ENCODE measurements at regions not wholly inside any gene's neighbourhood (a gene's known extent, or its start where the extent isn't known, plus 50 kb on each side); places are given as distances from the start of the nearest gene placed in this dataset.
"Not testable (repeated sequence)": the region's sequence is repeated elsewhere in the genome, so short reads cannot be mapped to it uniquely, and the experiment has no call there.

DNA sequence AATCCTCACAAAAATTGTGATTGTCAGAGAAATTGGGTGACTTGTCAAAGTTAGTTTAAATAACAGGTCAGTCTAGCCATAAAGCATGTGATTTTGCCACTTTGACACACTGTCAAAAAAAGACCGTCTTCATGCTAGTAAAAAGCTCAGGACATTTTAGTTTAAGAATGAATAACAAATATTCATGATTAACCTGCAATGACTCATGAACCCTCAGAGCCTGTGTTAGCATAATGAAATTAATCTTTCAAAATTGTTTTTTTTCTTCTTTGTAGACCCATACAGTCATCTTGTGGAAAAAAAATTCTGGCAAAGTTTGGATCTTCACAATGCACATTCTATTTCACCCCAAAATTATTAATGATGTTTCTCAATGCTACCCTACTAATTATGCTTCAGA is 255.2 kb upstream of the POT1 start:
- DNase-seq (ENCODE audit: extremely low read depth, low read depth, low spot score): no peak

DNA sequence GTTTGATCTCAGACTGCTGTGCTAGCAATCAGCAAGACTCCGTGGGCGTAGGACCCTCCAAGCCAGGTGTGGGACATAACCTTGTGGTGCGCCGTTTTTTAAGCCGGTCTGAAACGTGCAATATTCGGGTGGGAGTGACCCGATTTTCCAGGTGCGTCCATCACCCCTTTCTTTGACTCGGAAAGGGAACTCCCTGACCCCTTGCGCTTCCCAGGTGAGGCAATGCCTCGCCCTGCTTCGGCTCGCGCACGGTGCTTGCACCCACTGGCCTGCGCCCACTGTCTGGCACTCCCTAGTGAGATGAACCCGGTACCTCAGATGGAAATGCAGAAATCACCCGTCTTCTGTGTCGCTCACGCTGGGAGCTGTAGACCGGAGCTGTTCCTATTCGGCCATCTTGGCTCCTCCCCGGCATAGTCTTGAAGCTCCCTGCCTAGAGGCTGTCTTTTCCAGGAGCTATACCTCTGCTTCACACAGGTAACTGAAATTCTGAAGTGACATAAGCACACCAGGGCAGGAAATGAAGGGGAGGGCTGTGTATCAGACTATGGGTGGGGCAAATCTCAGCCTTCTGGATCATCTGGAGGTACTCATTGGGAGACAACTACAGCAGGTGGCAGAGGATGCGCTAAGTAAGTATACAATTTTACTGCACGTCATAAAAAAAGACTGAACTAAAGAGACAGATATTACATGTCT is 252.1 kb upstream of the POT1 start:
- not testable (repeated sequence) for DNase-seq (ENCODE audit: extremely low read depth, low read depth, low spot score)

DNA sequence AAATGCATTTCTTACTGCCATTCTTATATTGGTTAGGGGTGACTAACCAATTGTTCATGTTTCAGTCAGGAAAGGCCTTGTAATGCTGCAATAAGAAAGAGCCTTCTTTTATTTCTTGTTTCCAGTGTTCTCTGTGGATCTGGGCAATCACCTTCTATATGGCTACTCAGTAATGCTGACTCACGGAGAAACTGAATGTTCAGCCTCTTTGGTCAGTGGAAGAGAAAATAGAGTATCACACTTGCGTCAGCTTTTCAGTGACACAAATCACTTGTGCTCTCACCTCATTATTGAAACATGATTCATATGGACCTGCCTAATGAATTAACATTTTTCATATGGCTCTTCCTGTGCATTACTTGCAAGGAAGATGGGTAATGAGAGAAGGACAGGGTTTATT is 243.9 kb upstream of the POT1 start:
- DNase-seq (ENCODE audit: extremely low read depth, low read depth, low spot score): no peak

DNA sequence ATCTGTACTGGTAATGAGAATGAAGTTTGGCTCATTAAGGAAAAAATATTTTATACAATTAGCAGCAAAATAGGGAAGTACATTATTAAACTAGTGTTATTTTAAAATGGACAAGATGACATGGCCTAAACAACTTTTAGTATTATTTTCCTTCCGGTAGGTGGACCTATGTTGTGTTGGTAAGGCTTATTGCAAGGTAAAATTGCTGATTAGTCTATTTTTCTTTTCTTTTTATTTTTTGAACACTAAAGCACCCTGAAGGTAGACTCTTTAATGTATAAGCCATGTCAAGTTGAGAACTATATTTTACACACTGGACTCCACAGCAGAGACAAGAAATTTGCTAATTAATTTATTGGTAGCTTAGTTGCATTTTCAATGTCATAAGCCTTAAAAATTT is 239.5 kb upstream of the POT1 start:
- DNase-seq (ENCODE audit: extremely low read depth, low read depth, low spot score): no peak

DNA sequence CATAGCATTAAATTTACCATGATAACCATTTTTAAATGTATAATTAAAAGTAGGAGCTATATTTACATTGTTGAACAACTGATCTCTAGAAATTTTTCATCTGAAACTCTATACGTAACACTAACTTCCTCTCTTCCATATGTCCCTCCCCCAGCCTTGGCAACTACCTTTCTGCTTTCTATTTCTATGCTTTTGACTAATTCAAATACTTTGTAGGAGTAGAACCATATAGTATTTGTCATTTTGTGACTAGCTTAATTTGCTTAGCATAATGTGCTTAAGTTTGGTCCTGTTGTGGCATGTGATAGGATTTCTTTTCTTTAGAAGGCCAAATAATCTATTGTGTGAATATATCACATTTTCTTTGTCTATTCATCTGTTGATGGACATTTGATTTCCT is 225.3 kb upstream of the POT1 start:
- no peak for DNase-seq (ENCODE audit: extremely low read depth, low read depth, low spot score)

DNA sequence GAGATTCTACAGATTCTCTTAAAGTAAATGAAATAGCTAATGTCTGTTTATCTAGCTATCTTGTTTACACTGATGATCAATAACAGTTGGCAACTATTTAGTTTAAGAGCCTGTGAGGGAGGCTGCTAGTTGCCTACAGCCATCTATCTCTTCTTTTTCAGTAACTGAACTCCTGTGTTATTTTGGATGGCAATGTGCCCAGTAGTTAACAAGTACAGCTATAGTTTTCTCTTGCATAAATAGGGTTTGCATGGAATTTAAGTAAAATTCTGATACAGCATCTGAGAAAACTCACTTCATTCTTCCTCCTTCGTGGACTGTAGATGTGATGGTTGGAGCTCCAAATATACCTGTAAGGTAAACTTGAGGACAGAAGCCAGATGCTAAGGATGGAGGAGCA is 219.5 kb upstream of the POT1 start:
- DNase-seq (ENCODE audit: extremely low read depth, low read depth, low spot score): no peak

DNA sequence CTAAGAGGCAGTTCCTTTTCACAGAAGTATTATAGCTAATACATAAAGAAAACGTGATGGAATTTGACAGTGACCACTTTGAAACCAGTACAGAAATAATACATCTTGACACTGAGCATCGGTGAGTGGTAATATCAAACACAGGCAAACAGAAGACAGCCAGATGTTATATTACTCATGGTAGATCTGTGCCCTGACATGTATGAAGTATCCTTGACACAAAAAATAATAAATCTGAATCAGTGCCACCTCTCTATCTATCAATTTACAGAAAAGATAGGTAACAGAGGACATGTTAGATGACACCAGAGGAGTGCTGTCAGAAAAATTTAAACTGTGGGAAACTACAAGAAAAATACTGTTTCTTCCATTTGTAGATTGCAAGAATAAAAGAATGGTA is 217.4 kb upstream of the POT1 start:
- no peak for DNase-seq (ENCODE audit: extremely low read depth, low read depth, low spot score)

DNA sequence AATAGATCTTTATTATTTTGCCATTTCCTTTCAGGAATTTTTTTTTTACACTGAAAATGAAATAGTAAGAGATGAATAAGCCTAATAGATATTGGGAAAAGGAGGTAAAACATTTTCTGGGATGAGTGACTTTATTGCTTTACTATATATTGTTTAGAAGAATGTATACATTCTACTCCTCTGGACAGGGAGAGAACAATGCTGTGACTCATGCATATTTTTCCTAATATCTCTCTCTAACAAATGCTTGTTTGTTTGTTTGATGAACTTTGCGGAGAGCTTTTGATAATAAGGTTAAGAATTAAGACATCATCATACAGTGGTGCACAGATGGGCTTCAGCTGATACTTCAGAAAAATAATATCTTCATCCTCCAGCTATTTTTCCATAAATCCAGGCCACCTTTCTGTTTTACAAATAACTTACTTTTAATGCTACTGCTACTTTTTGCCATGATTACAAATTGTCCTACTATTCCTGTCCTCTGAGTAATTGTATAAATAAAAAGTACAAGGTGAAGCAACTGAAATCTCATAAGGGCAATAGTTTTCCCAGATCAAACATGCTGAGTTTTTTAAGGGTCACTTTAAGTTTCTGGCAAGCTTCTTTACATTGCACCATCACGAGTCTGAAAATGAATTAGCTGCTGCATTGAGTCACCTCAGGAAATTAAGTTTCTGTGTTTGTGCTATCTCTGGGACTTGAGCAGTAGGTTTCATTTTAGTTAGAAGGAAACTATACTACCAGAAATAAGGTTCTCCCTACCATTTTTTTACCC is 207.3 kb upstream of the POT1 start:
- DNase-seq (ENCODE audit: extremely low read depth, low read depth, low spot score): peak; percentile 29

DNA sequence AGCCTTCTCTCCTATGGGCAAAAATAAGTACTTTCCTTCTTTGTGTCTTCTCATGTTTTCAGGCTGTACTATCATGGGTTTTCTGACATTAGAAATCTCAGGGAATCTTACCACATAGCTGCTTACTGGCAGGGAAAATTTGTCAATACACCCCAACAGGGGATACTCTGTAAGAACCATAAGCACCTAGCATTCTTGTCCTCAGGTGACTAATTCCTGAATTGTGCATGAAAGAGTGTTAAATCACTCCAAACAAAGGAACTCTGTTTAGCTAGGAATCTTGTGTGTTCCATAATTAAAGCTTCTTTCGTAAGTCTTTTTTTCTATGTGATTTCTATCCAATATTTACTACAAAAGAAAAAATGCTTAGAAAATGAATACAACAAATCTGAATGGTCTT is 206.7 kb upstream of the POT1 start:
- no peak for DNase-seq (ENCODE audit: extremely low read depth, low read depth, low spot score)

DNA sequence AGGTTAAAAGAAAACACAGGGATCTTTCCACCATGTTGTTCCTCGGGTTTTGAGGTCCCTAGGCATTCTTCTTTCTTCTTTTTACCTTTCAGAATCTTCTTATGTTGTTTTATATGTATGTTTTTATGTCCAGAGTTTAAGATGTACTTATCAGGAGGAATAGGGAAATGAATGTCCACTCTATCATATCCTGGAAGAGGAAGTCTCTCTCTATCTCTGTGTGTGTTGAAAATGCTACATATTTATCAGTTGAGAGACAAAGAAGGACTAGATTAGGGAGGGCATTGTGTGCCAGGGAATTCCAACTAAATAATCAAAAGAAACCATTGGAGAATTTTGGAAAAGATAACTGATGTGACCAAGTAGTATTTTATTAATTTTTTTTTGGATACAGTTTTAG is 200.5 kb upstream of the POT1 start:
- no peak for DNase-seq (ENCODE audit: extremely low read depth, low read depth, low spot score)

DNA sequence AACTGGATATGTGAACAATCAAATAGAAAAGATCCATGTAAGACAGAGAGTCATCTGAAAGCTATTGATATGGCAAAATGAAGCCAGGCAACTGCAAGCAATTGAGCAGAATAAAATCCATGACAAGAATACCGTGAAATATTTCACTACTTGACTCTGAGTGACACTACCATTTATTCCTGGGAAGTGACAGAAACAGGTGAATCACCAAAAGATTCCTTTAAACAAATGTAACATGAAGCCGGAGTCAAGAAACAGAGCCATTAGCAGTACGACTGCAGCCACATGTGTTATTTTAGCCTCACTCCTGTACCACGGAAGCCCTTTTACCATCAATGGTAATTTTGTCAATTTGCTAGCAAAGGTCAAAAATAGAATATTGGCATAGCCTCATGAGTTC is 197.7 kb upstream of the POT1 start:
- DNase-seq (ENCODE audit: extremely low read depth, low read depth, low spot score): no peak

DNA sequence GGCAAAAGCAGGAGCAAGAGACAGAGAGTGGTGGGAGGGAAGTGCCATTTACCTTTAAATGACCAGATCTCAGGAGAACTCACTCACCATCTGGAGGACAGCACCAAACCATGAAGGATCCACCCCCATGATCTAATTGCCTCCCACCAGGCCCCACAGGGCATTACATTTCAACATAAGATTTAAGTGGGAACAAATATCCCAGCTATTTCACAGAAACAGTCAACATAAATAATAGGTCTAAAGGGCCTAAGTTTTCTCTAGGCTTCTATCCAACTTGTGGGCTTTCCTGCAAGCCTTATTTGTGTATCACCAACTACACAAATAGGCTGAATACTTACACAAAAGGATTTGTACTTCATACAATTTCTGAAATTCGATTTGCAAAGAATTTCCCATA is 196.8 kb upstream of the POT1 start:
- no peak for DNase-seq (ENCODE audit: extremely low read depth, low read depth, low spot score)

DNA sequence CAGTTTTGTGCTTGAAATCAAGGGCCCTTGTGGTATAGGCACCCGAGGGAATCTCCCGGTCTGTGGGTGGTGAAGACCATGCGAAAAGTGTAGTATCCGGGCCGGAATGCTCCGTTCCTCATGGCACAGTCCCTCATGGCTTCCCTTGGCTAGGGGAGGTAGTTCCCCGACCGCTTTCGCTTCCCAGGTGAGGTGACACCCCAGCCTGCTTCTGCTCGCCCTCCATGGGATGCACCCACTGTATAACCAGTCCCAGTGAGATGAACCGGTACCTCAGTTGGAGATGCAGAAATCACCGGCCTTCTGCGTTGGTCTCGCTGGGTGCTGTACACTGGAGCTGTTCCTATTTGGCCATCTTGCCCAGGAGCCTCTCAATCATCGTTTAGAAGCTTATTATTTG is 195.7 kb upstream of the POT1 start:
- no peak for DNase-seq (ENCODE audit: extremely low read depth, low read depth, low spot score)

DNA sequence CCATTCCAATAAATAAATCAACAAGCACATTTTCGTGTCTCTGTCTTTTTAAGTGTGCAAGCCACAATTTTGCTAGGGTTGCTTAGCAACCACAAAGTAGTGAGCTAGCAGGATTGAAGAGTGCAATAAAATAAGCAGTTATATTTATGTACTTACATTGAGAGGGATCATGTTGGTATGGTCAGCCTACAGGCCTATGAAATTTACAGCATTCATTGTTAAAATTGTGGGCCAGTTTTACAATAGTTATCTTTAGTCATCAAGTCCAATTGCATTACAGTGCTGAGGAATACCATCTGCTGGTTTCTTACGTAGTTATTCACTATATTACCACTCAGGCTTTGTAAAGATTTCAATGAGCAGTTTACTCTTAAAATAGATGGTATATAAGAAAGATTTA is 192.5 kb upstream of the POT1 start:
- DNase-seq (ENCODE audit: extremely low read depth, low read depth, low spot score): no peak

DNA sequence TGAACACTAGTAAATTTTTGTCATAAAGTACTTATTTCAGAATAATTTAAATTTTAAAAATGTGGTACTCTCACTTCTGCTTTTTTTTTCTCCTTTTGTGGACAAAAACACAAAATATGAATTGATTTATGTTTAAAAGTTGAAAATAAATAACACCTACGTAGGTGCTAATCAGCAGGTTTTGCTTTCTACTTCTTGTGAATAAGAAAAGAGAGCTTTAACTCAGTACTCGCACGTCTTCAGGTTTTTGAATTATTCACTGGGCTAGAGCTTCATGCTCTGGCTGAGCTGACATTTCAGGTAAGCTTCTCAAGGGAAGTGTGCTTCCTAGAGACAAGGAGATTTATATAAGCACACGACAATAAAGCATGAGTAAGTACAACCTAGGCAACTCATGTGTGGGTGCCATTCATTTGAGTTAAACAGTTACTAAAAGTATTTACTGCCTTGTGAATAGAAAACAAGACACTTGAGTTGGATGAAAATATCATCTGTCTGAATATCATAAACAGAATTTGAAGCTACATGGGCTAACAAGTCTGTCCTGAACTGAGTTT is 190.0 kb upstream of the POT1 start:
- DNase-seq (ENCODE audit: extremely low read depth, low read depth, low spot score): no peak

DNA sequence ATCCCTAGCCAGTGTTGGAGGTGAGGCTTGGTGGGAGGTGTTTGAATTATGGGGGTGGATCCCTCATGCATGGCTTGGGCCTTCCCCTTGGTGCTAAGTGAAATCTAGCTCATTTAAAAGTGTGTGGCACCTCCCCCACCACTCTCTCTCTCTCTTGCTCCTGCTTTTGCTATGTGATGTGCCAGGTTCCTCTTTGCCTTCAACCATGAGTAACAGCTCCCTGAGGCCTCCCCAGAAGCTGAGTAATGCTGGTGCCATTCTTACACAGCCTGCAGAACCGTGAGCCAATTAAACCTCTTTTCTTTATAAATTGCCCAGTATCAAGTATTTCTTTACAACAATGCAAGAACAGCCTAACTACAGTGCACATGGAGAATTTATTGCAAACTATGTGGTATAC is 188.8 kb upstream of the POT1 start:
- no peak for DNase-seq (ENCODE audit: extremely low read depth, low read depth, low spot score)

DNA sequence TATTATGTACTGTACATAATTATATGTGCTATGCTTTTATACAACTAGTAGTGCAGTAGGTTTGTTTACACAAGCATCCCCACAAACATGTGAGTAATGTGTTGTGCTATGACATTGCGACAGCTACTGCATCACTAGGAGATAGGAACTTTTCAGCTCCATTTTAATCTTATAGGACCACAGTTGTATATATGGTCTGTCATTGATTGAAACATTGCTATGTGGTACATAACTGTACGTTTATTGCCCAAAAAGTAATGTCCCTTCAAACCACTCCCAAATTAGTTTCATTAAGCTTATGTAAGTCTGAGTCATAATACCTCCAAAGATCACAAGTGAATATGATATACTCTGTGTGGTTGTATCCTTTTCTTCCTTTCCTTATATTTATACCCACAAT is 183.2 kb upstream of the POT1 start:
- DNase-seq (ENCODE audit: extremely low read depth, low read depth, low spot score): no peak

DNA sequence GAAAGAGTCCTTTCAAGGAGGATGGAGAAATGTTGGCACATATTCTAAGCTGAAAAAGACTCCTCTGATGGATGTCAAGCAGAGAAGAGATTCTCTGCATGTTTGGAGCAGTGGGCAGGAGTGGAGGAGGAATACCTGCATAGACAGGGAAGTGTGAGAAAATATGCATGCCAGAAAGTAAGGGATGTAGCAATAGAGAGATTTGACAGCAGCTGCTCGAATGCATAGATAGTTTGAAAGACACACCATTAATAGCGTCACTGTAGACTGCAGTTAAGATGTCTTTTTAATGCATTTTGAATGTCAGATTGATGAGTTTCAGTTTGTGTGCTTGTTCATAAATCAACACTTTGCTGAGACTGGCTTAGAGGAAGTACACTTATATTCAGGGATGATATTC is 169.9 kb upstream of the POT1 start:
- DNase-seq (ENCODE audit: extremely low read depth, low read depth, low spot score): no peak

DNA sequence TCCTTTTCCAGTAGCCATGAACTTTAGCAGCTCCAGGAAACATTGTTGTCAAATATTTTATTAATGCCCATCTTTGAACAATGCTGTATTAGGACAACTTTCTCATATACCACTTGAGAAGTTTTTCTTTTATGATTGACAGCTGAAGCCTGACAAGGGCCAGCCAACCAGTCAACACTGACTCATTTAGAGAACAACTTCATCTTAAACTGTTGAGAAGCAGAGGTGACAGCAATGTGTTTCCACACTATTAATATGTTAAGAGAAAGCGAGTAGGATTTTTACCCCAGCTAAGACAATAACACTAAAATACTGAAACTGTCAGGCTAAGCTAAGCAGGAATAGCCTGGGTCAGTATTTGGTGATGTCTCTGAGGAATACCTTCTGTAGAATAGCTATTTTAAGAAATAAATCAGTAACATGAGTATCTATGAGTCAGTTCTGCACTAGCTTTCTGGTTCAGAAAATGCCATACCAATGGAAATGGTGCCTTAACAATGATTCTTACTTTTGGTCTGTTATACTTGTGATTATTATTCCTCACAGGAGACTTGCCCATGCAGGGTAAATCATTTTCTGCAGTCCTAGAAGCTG is 168.8 kb upstream of the POT1 start:
- no peak for DNase-seq (ENCODE audit: extremely low read depth, low read depth, low spot score)

DNA sequence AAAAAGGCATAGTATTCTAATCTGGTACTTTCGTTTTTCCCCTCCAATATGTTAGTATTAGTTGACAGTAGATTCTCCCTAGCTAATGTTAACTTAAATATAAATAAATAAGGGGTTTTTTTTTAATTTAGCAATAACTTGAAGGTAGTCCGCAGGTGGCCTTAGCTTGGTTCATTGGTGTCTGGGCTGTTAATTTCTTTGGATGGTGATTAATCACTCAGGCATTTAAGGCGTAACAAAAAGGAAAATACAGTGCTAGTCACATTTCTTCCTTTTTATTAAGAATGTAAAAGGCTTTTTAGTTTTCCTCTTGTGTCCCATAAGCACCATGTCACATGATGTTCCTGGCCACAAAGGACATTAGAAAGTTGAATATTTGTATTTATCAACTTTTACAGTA is 161.0 kb upstream of the POT1 start:
- DNase-seq (ENCODE audit: extremely low read depth, low read depth, low spot score): no peak

DNA sequence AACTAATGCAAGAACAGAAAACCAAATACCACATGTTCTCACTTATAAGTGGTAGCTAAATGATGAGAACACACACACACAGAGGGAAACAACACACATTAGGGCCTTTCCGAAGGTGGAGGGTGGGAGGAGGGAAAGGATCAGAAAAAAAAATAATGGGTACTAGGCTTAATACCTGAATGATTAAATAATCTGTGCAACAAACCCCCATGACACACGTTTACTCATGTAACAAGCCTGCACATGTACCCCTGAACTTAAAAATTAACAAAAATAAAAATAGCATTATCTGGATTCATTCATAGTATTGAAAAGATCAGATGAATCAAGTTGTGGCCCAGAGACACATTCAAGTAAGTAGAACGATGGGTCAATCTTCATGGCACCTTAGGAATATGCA is 159.5 kb upstream of the POT1 start:
- no peak for DNase-seq (ENCODE audit: extremely low read depth, low read depth, low spot score)

DNA sequence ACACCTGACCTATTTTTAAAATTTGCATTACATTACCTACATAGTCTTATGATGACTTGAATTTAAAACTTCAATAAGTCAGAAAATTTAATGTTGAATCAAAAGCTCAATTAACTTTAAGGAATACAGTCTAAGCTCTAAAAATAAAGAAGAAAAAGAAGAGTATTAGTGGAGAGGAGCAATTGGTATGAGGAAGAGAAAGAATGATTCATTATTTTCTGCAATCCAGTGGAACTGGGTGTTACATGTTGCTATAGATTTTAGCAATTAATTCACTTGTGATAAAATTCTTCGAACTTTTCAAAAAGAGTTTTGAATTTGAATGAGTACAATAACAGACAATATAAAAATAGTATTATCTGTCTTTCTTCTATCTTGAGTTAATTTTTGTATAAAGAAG is 158.9 kb upstream of the POT1 start:
- DNase-seq (ENCODE audit: extremely low read depth, low read depth, low spot score): no peak
